ENCODE measurements at regions not wholly inside any gene's neighbourhood (a gene's known extent, or its start where the extent isn't known, plus 50 kb on each side); places are given as distances from the start of the nearest gene placed in this dataset.

DNA sequence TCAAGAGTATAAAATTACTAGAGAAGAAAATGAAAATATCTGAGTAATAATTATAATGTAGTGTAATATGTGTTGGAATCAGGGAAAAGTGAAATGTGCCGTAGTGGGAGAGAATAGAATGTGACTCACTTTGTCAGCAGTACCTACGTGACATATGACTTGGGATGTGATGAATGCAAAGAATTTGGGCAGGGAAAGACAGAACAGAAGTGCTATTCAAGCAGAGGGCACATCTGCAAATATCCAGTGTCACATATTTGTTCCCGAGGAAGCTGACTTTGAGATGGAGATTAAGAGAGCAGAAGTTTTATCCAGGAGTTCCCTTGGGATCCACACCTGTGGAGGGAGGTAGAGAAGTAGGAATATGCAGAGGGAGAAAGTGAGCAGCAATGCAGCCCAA is 69.3 kb upstream of the HS3ST1 start:
- Mint-ChIP-seq H3K9me3 (peaks cover 24% of the 10 kb centered on the region), H3K27me3 (ENCODE audit: insufficient read depth) (no peaks in the 10 kb centered on the region; the same call in 1 of the 2 replicates), H3K4me3 (no peak overlapping the region), H3K27ac (no peak overlapping the region), H3K4me1 (ENCODE audit: low read depth) (no peaks in the 10 kb centered on the region), H3K36me3 (ENCODE audit: low read depth) (no peaks in the 10 kb centered on the region)
- no peak for TF ChIP-seq CTCF (IDR thresholded peaks at IDR 0.05)
- DNase-seq, result no peak

GRCh38 chr4:11497212-11497806 is 68.6 kb upstream of the HS3ST1 start:
- Mint-ChIP-seq H3K9me3 (peaks cover 24% of the 10 kb centered on the region), H3K4me1 (ENCODE audit: low read depth) (no peaks in the 10 kb centered on the region), H3K36me3 (ENCODE audit: low read depth) (no peaks in the 10 kb centered on the region), H3K27me3 (ENCODE audit: insufficient read depth) (no peaks in the 10 kb centered on the region; the same call in 1 of the 2 replicates), H3K4me3 (no peak overlapping the region), H3K27ac (no peak overlapping the region)
- DNase-seq, result no peak
- no peak for TF ChIP-seq CTCF (IDR thresholded peaks at IDR 0.05)

DNA sequence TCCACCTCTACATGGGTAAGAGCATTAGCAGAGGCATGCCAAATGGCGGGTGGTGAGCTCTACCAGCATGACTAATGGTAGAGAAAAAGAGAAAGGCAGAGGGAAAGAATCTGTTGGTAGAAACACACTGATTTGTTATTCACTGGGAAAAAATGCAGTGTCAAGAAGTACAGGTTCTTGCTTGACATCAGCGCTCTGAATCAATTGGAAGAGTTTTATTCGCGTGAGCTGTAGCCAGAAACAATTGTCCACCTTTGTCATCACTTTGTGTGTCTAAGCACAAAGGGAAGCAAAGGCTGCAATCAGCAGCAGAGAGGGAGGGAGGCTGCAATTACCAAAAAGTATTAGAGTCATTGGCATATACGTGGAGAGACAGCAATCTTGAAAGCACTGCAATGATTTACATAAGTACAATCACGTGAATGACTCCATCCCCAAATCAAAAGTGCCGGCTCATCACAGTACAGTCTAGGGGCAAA is 67.7 kb upstream of the HS3ST1 start:
- Mint-ChIP-seq H3K9me3 (peaks cover 27% of the 10 kb centered on the region), H3K4me3 (no peak overlapping the region), H3K36me3 (ENCODE audit: low read depth) (no peaks in the 10 kb centered on the region), H3K27ac (no peak overlapping the region), H3K27me3 (ENCODE audit: insufficient read depth) (no peaks in the 10 kb centered on the region; the same call in 1 of the 2 replicates), H3K4me1 (ENCODE audit: low read depth) (no peaks in the 10 kb centered on the region)
- TF ChIP-seq CTCF (IDR thresholded peaks at IDR 0.05), result no peak
- DNase-seq, result no peak

DNA sequence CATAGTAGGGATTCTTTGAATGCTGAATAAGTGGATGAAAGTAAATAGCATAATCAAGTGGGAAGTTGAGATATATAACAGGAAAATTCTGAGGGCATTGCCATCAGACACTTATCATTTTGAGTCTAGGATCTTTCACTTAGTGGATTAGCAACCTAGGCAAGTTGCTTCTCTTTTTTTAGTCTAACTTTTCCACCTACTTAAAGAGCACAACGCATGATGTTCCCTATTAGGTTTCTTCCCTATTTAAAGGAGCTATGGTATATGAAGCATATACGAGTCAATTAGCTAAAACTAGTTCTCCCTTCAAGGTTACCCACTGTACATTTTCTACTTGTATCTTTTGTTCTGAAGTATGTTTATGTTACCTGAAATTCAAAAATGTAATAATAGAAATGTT is 67.1 kb upstream of the HS3ST1 start:
- H3K4me3 Mint-ChIP-seq, result no peak overlapping the region
- H3K4me1 Mint-ChIP-seq (ENCODE audit: low read depth), result no peaks in the 10 kb centered on the region

DNA sequence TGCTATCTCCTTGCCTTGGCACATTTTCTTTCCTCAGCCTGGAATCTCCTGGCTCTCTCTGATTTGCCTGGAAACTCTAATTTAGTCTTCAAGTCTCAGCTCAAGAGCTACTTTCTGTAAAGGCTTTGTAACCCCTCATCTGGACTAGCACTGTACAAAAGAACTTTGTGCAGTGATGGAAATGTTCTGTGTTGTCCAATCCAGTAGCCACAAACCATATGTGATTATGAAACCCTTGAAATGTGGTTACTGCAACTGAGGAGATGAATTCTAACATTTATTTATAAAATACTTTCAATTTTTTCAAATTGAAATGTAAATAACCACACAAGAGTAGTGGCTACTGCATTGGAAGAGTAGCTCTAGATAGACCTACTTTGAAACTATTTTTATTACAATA is 66.6 kb upstream of the HS3ST1 start:
- Mint-ChIP-seq H3K36me3 (ENCODE audit: low read depth) (peaks cover 5% of the 10 kb centered on the region; the same call in 1 of the 2 replicates), H3K4me3 (no peak overlapping the region), H3K9me3 (peaks cover 32% of the 10 kb centered on the region), H3K27ac (no peak overlapping the region), H3K27me3 (ENCODE audit: insufficient read depth) (no peaks in the 10 kb centered on the region; the same call in 1 of the 2 replicates), H3K4me1 (ENCODE audit: low read depth) (no peaks in the 10 kb centered on the region)
- TF ChIP-seq CTCF (IDR thresholded peaks at IDR 0.05), result no peak
- DNase-seq, result no peak

More for the DNA sequence above, 67.1 kb upstream of the HS3ST1 start:
- Mint-ChIP-seq H3K27ac (no peak overlapping the region), H3K27me3 (ENCODE audit: insufficient read depth) (no peaks in the 10 kb centered on the region; the same call in 1 of the 2 replicates), H3K9me3 (peaks cover 29% of the 10 kb centered on the region), H3K36me3 (ENCODE audit: low read depth) (peaks cover 3% of the 10 kb centered on the region; the same call in 1 of the 2 replicates)
- no peak for DNase-seq
- no peak for TF ChIP-seq CTCF (IDR thresholded peaks at IDR 0.05)
